ENCODE measurements at regions not wholly inside any gene's neighbourhood (a gene's known extent, or its start where the extent isn't known, plus 50 kb on each side); places are given as distances from the start of the nearest gene placed in this dataset.
"Not testable (repeated sequence)": the region's sequence is repeated elsewhere in the genome, so short reads cannot be mapped to it uniquely, and the experiment has no call there.

GRCh38 chr7:142494021-142494420, 236.2 kb upstream of the PRSS58 start:
- WGBS, 2 donors, result 76 to 83% methylated on average over 2 of the region's 2 CpGs
- H3K27me3 ChIP-seq, result no peaks in the 10 kb centered on the region
- ATAC-seq (ENCODE audit: low FRiP score in 2 of 2) (no peak), DNase-seq (no peak)
- H3K9me3 ChIP-seq, result no peaks in the 10 kb centered on the region
- H3K4me1 ChIP-seq, result peaks cover 0 to 6% (median 4%) of the 10 kb centered on the region in 4 donors
- H3K27ac ChIP-seq, result no peak overlapping the region
- H3K4me3 ChIP-seq, result no peak overlapping the region
- H3K36me3 ChIP-seq, result no peaks in the 10 kb centered on the region
- no peak for TF ChIP-seq POLR2AphosphoS5 (IDR thresholded peaks at IDR 0.05)
- TF ChIP-seq CTCF (IDR thresholded peaks at IDR 0.05), result no peak
- TF ChIP-seq EP300 (IDR thresholded peaks at IDR 0.05), result no peak
- TF ChIP-seq POLR2A (IDR thresholded peaks at IDR 0.05), result no peak

- Histone ChIP-seq H3K9me3 (no peaks in the 10 kb centered on the region), H3K4me3 (no peak overlapping the region), H3K27me3 (no peaks in the 10 kb centered on the region), H3K36me3 (no peaks in the 10 kb centered on the region), H3K4me1 (no peaks in the 10 kb centered on the region), H3K27ac (no peak overlapping the region)
- ATAC-seq (ENCODE audit: low FRiP score in 2 of 2), result no peak
- 89% methylated on average over 7 of the region's 7 CpGs for WGBS, 2 donors
- no peak for TF ChIP-seq POLR2A (IDR thresholded peaks at IDR 0.05)
- no peak for TF ChIP-seq EP300 (IDR thresholded peaks at IDR 0.05)
- TF ChIP-seq POLR2AphosphoS5 (IDR thresholded peaks at IDR 0.05), result no peak
- TF ChIP-seq CTCF (IDR thresholded peaks at IDR 0.05), result no peak
- no peak for DNase-seq
Measured at GRCh38 chr7:142488842-142489241, 231.0 kb upstream of the PRSS58 start.

GRCh38 chr7:142488036-142488633, 230.3 kb upstream of the PRSS58 start:
- H3K27ac ChIP-seq, result no peak overlapping the region
- H3K4me1 ChIP-seq, result peaks cover 0 to 3% (median 0%) of the 10 kb centered on the region in 4 donors
- H3K4me3 ChIP-seq, result no peak overlapping the region
- WGBS, 2 donors, result 59 to 83% methylated on average over 9 to 10 of the region's 10 CpGs
- H3K27me3 ChIP-seq, result no peaks in the 10 kb centered on the region
- ATAC-seq (ENCODE audit: low FRiP score in 2 of 2), result peak; percentile 16 to 37
- H3K36me3 ChIP-seq, result no peaks in the 10 kb centered on the region
- no peak for TF ChIP-seq EP300 (IDR thresholded peaks at IDR 0.05)
- TF ChIP-seq POLR2A (IDR thresholded peaks at IDR 0.05), result no peak
- TF ChIP-seq POLR2AphosphoS5 (IDR thresholded peaks at IDR 0.05), result no peak
- no peak for TF ChIP-seq CTCF (IDR thresholded peaks at IDR 0.05)
- no peaks in the 10 kb centered on the region for H3K9me3 ChIP-seq
- no peak for DNase-seq

GRCh38 chr7:142487565-142487964, 229.7 kb upstream of the PRSS58 start:
- H3K4me1 ChIP-seq; ATAC-seq (ENCODE audit: low FRiP score in 2 of 2); H3K36me3 ChIP-seq; H3K9me3 ChIP-seq; H3K27ac ChIP-seq; H3K27me3 ChIP-seq; H3K4me3 ChIP-seq: not testable (repeated sequence)
- WGBS, 2 donors, result 69 to 80% methylated on average over 4 of the region's 4 CpGs
- DNase-seq, result peak in 1 of 2 donors; percentile 22

GRCh38 chr7:142487124-142487523, 229.3 kb upstream of the PRSS58 start:
- no peaks in the 10 kb centered on the region for H3K36me3 ChIP-seq
- H3K9me3 ChIP-seq, result no peaks in the 10 kb centered on the region
- no peak for DNase-seq
- H3K27me3 ChIP-seq, result no peaks in the 10 kb centered on the region
- TF ChIP-seq POLR2AphosphoS5 (IDR thresholded peaks at IDR 0.05) (no peak), EP300 (IDR thresholded peaks at IDR 0.05) (no peak), CTCF (IDR thresholded peaks at IDR 0.05) (no peak), POLR2A (IDR thresholded peaks at IDR 0.05) (no peak)
- peaks cover 0 to 11% (median 9%) of the 10 kb centered on the region in 4 donors for H3K4me1 ChIP-seq
- ATAC-seq (ENCODE audit: low FRiP score in 2 of 2), result no peak
- H3K27ac ChIP-seq, result no peak overlapping the region
- no peak overlapping the region for H3K4me3 ChIP-seq
- WGBS, 2 donors, result 68 to 70% methylated on average over 4 of the region's 4 CpGs

Data from upper lobe of left lung (tissue), 6 donors.